Neural crest cell (in vitro differentiated cells): ENCODE measurements at regions not wholly inside any gene's neighbourhood (a gene's known extent, or its start where the extent isn't known, plus 50 kb on each side); places are given as distances from the start of the nearest gene placed in this dataset.

Source experiments
- DNase-seq: peaks from one replicate; pipeline ENCODE4 v3.0.0; 2021; ENCODE audit warnings: low read depth, mixed read lengths, low spot score
- H3K27ac Mint-ChIP-seq: one replicate; pipeline ENCODE4 v1.8.0; 2021; ENCODE audit warnings: mild to moderate bottlenecking, mixed read lengths; ENCODE audit not compliant: unreplicated experiment
- H3K27me3 Mint-ChIP-seq: 2 replicates; pipeline ENCODE4 v1.8.0; 2021; ENCODE audit warnings: low read depth, mild to moderate bottlenecking, mixed read lengths
- H3K36me3 Mint-ChIP-seq: 2 replicates; pipeline ENCODE4 v1.8.0; 2021; ENCODE audit warnings: low read depth, mild to moderate bottlenecking, mixed read lengths
- H3K4me1 Mint-ChIP-seq: 2 replicates; pipeline ENCODE4 v1.8.0; 2021; ENCODE audit warnings: mixed read lengths
- H3K4me3 Mint-ChIP-seq: one replicate; pipeline ENCODE4 v1.8.0; 2021; ENCODE audit warnings: mild to moderate bottlenecking, mixed read lengths
- H3K9me3 Mint-ChIP-seq: 2 replicates; pipeline ENCODE4 v1.8.0; 2021; ENCODE audit warnings: mixed read lengths
- CTCF ChIP-seq: fragments of 200-600 bp; sonication (generic); conservative IDR thresholded peaks from 2 replicates; pipeline ENCODE4 v1.5.0; 2021; ENCODE audit warnings: antibody characterized with exemption, mild to moderate bottlenecking

- Mint-ChIP-seq H3K27ac (no peak overlapping the region), H3K4me3 (no peak overlapping the region), H3K36me3 (no peaks in the 10 kb centered on the region), H3K27me3 (no peaks in the 10 kb centered on the region), H3K9me3 (no peaks in the 10 kb centered on the region), H3K4me1 (peaks cover 6% of the 10 kb centered on the region)
- TF ChIP-seq CTCF: no peak
- DNase-seq: no peak
Observed at GRCh38 chr14:54330876-54331275, 65.9 kb upstream of the CDKN3 start.

- DNase-seq: no peak
- Mint-ChIP-seq H3K36me3 (no peaks in the 10 kb centered on the region), H3K27ac (no peak overlapping the region), H3K4me1 (peaks cover 6% of the 10 kb centered on the region), H3K4me3 (no peak overlapping the region), H3K9me3 (no peaks in the 10 kb centered on the region), H3K27me3 (no peaks in the 10 kb centered on the region)
- TF ChIP-seq CTCF: no peak
Observed at GRCh38 chr14:54331516-54331915, 65.3 kb upstream of the CDKN3 start.

DNA sequence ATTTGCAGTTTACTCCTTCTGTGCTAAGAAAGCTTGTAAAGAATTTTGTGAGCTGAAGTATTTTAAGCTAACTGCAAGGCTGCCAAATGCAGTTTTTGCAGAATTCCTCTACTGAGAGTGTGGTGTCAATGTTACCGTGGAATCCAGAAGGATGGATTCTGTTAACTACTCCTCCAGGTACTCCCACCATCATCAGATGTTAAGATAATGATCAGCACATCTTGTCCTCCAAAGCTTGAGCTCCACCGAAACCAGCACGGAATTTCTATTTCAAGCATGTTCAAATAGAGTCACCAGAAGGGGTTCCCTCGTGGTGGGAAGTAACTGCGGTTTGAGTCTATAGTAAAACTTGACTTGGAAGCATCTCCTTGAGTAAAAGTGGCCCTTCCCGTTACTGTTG, 64.3 kb upstream of the CDKN3 start:
- no peak overlapping the region for H3K27ac Mint-ChIP-seq
- H3K4me1 Mint-ChIP-seq: peaks cover 10% of the 10 kb centered on the region
- no peak for DNase-seq
- no peak overlapping the region for H3K4me3 Mint-ChIP-seq
- no peaks in the 10 kb centered on the region for H3K9me3 Mint-ChIP-seq
- no peaks in the 10 kb centered on the region for H3K36me3 Mint-ChIP-seq
- no peaks in the 10 kb centered on the region for H3K27me3 Mint-ChIP-seq
- TF ChIP-seq CTCF: no peak

GRCh38 chr14:54333511-54333910, 63.3 kb upstream of the CDKN3 start:
- no peaks in the 10 kb centered on the region for H3K36me3 Mint-ChIP-seq
- no peak overlapping the region for H3K27ac Mint-ChIP-seq
- H3K9me3 Mint-ChIP-seq: no peaks in the 10 kb centered on the region
- H3K4me3 Mint-ChIP-seq: no peak overlapping the region
- peaks cover 16% of the 10 kb centered on the region for H3K4me1 Mint-ChIP-seq
- no peak for DNase-seq
- H3K27me3 Mint-ChIP-seq: peaks cover 2% of the 10 kb centered on the region
- TF ChIP-seq CTCF: no peak

DNA sequence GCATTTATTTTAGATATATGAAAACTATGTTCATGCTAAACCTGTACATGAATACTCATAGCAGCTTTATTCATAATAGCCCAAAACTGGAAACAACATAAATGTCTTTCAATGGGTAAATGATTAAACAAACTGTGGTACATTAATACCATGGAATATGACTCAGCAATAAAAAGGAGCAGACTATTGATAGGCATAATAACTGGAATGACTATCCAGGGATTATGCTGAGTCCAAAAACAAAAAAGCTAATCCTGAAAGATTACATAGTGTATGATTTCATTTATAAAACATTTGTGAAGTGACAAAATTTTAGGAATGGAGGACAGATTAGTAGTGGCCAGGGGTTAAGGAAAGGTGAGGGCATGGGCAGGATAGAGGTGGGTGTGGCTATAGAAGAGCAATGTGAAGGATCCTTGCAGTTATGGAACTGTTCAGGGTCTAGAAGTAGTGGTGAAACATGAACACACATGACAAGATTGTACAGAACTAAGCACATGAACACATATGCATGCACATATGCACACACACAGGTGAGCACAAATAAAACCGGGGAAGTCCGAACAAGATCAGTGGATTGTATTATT, 61.1 kb upstream of the CDKN3 start:
- H3K27me3 Mint-ChIP-seq: peaks cover 3% of the 10 kb centered on the region
- no peaks in the 10 kb centered on the region for H3K36me3 Mint-ChIP-seq
- TF ChIP-seq CTCF: no peak
- DNase-seq: no peak
- no peak overlapping the region for H3K4me3 Mint-ChIP-seq
- peaks cover 14% of the 10 kb centered on the region for H3K4me1 Mint-ChIP-seq
- H3K27ac Mint-ChIP-seq: no peak overlapping the region
- no peaks in the 10 kb centered on the region for H3K9me3 Mint-ChIP-seq
